GM12865 (cell line): ENCODE measurements at regions not wholly inside any gene's neighbourhood (a gene's known extent, or its start where the extent isn't known, plus 50 kb on each side); places are given as distances from the start of the nearest gene placed in this dataset.

Experiments used
- DNase-seq: peaks from one replicate; pipeline ENCODE4 v3.0.0; 2010; ENCODE audit warnings: low read depth
- H3K4me3 ChIP-seq: 2 replicates; pipeline ENCODE4 v1.5.1; 2011; ENCODE audit warnings: mild to moderate bottlenecking, low read depth, low read length, control low read depth
- CTCF ChIP-seq: IDR thresholded peaks from 2 replicates; pipeline ENCODE4 v1.5.1; 2011; ENCODE audit warnings: low read length, control low read depth, low read depth, inconsistent platforms; ENCODE audit not compliant: insufficient read depth; ENCODE audit errors: missing control alignments

- DNase-seq = no peak
- H3K4me3 ChIP-seq = no peak overlapping the region
- TF ChIP-seq CTCF = no peak
These were observed 1030.2 kb downstream of the MCTP2 start for GRCh38 chr15:95261546-95261945.

DNA sequence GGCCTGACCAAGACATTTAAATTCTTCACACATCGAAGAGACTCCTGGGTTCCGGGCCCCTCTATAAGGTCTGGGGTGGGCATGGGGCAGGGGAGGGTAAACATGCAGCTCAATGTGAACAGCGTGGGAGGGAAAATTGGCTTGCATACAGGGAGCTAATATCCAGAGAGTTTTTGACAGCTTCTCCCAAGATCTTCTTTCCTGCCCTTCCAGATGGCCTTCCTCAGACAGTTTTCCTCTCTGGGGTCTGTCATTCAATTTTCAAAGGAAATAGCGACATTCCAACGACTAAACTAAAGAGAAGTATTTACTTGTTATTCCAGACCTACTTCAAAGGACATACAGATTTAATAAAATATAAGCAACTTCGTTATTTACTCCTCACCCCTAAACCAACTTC lies 1030.6 kb downstream of the MCTP2 start:
- DNase-seq = no peak
- TF ChIP-seq CTCF = no peak
- no peak overlapping the region for H3K4me3 ChIP-seq

DNA sequence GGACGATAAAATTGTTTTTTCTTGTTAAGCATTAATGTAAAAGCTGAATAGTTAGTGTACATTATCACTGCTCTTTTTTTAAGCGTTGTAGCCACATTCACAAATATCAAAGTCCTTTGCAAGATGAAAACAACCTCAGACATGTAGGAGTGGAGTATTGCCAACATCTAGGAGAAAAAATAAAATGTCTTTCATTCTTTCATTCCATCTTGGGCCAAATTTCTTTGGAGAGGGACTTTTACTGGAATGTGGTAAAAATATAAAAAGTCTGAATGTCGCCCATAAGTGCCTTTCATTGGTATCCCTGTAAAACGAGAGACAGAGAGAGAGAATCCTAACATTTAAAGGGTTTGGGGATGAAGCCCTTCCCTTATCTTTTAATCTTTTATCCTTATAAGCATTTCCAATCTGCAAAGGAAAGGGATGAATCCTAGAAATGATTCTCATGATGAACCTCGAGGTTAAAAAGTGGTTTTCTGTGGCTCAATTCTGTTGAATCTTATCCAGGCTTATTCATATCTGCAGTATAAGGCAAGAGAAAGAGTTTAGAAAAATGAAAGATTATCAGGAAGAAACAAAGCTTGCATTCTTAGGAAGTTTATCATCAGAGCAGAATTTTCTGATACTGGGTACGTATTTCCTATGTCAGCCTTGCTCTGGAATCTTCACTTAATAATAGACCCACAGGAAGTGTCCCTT lies 1031.7 kb downstream of the MCTP2 start:
- no peak for DNase-seq
- H3K4me3 ChIP-seq = no peak overlapping the region
- TF ChIP-seq CTCF = no peak

GRCh38 chr15:95263751-95264150 lies 1032.4 kb downstream of the MCTP2 start:
- no peak overlapping the region for H3K4me3 ChIP-seq
- TF ChIP-seq CTCF = no peak
- DNase-seq = no peak

- TF ChIP-seq CTCF = no peak
- no peak overlapping the region for H3K4me3 ChIP-seq
- DNase-seq = peak; percentile 47
These were observed 1034.1 kb downstream of the MCTP2 start for GRCh38 chr15:95265419-95265997.

GRCh38 chr15:95266451-95267061 lies 1035.2 kb downstream of the MCTP2 start:
- DNase-seq = no peak
- no peak for TF ChIP-seq CTCF
- no peak overlapping the region for H3K4me3 ChIP-seq
